ENCODE measurements at regions not wholly inside any gene's neighbourhood (a gene's known extent, or its start where the extent isn't known, plus 50 kb on each side); places are given as distances from the start of the nearest gene placed in this dataset.

- TF ChIP-seq CTCF (IDR thresholded peaks at IDR 0.05; ENCODE audit: insufficient read depth, low read length) (no peak), POLR2AphosphoS5 (IDR thresholded peaks at IDR 0.05; ENCODE audit: low read depth) (no peak), GABPA (IDR thresholded peaks at IDR 0.05; ENCODE audit: low read depth) (no peak)
Measured at GRCh38 chr15:25185791-25186190, 231.0 kb downstream of the SNRPN start.

All from HL-60 (cell line).